ENCODE measurements at regions not wholly inside any gene's neighbourhood (a gene's known extent, or its start where the extent isn't known, plus 50 kb on each side); places are given as distances from the start of the nearest gene placed in this dataset.

GRCh38 chr5:75847561-75848021 lies 130.4 kb upstream of the POC5 start:
- WGBS (ENCODE audit: low lambda C conversion rate): 4% methylated on average over 1 of the region's 1 CpG
- in situ Hi-C loops (cut with HindIII; ENCODE audit: extremely low pct_ligation_motif_present, low pct_unique_long_range_greater_than_20kb) (no loop called here), intact Hi-C loops (cut with micrococcal nuclease; ENCODE audit: unreplicated experiment) (no loop called here)
- Histone ChIP-seq H3K36me3 (replicated peaks in 1 of 2; ENCODE audit: control insufficient read depth in 1 of 2, insufficient read depth in 2 of 2, low read length in 2 of 2) (no peaks in the 10 kb centered on the region), H3K27me3 (ENCODE audit: control insufficient read depth in 1 of 2, insufficient read depth in 2 of 2, low read length in 2 of 2) (peaks cover 0 to 10% of the 10 kb centered on the region in 2 experiments; a peak in 3 of 5 replicates), H3K27ac (ENCODE audit: extremely low read length, insufficient read depth, low read length) (no peak overlapping the region), H3K4me3 (replicated peaks in 1 of 3; ENCODE audit: insufficient read depth in 1 of 3, low read depth in 2 of 3, low read length in 3 of 3) (no peak overlapping the region), H4K20me1 (ENCODE audit: insufficient read depth, low read length) (no peaks in the 10 kb centered on the region), H3K9me3 (ENCODE audit: low read length) (no peaks in the 10 kb centered on the region), H3K4me2 (ENCODE audit: low read depth, low read length) (no peak overlapping the region), H3K4me1 (ENCODE audit: insufficient read depth, low read length) (no peaks in the 10 kb centered on the region), H2AFZ (ENCODE audit: low read length) (no peak overlapping the region), H3K79me2 (ENCODE audit: insufficient read depth, low read length) (no peaks in the 10 kb centered on the region), H3K9ac (ENCODE audit: insufficient read depth, low read depth, low read length) (no peak overlapping the region)
- BruUV-seq (replicated peaks): no TSS peak
- ChIA-PET POLR2A (no interaction called here), CTCF (ENCODE audit: low intra/inter-chr PET ratio, low total read pairs) (no interaction called here)
- DNase-seq (ENCODE audit: low spot score): no peak
- FAIRE-seq: no peak
- TF ChIP-seq ZSCAN22 (CRISPR knock-in tag; IDR thresholded peaks at IDR 0.05) (no peak), KDM3A (CRISPR knock-in tag; IDR thresholded peaks at IDR 0.05; ENCODE audit: low read depth) (no peak), U2AF2 (IDR thresholded peaks at IDR 0.05; ENCODE audit: low read depth, low read length) (no peak), GLI4 (CRISPR knock-in tag; IDR thresholded peaks at IDR 0.05; ENCODE audit: borderline replicate concordance) (no peak), TMF1 (CRISPR knock-in tag; IDR thresholded peaks at IDR 0.05; ENCODE audit: low read depth) (no peak), ZNF292 (CRISPR knock-in tag; IDR thresholded peaks at IDR 0.05; ENCODE audit: borderline replicate concordance, low read depth) (no peak), ADNP (CRISPR knock-in tag; IDR thresholded peaks at IDR 0.05) (no peak), GPBP1L1 (CRISPR knock-in tag; IDR thresholded peaks at IDR 0.05) (no peak), ZNF441 (CRISPR knock-in tag; IDR thresholded peaks at IDR 0.05; ENCODE audit: borderline replicate concordance) (no peak), PCBP1 (IDR thresholded peaks at IDR 0.05; ENCODE audit: borderline replicate concordance, low read depth, low read length) (no peak), RNF2 (conservative IDR thresholded peaks at IDR 0.05; ENCODE audit: low read depth) (no peak), ZSCAN5A (CRISPR knock-in tag; IDR thresholded peaks at IDR 0.05; ENCODE audit: borderline replicate concordance) (no peak), ARNT2 (CRISPR knock-in tag; IDR thresholded peaks at IDR 0.05; ENCODE audit: low read depth) (no peak), SIN3B (IDR thresholded peaks at IDR 0.05; ENCODE audit: low read length) (no peak), MYC (CRISPR knock-in tag; IDR thresholded peaks at IDR 0.05; ENCODE audit: borderline replicate concordance) (no peak), ZNF891 (CRISPR knock-in tag; IDR thresholded peaks at IDR 0.05) (no peak), CREB1 (IDR thresholded peaks at IDR 0.05) (no peak), CREB1 (CRISPR knock-in tag; IDR thresholded peaks at IDR 0.05) (no peak), HOXA9 (CRISPR knock-in tag; IDR thresholded peaks at IDR 0.05; ENCODE audit: borderline replicate concordance) (no peak)
- ATAC-seq: no peak

All from HepG2 (cell line).